Trophoblast cell (in vitro differentiated cells and primary cell): ENCODE measurements at regions not wholly inside any gene's neighbourhood (a gene's known extent, or its start where the extent isn't known, plus 50 kb on each side); places are given as distances from the start of the nearest gene placed in this dataset.

Experiments used
- DNase-seq, 2 donors: peaks; one replicate each; pipeline ENCODE4 v3.0.0-alpha.2; 2016
- H2AFZ ChIP-seq: 2 replicates; pipeline ENCODE4 v1.6.1; 2013; ENCODE audit warnings: low read length, moderate library complexity, mild to moderate bottlenecking; ENCODE audit not compliant: insufficient read depth, poor library complexity
- H2AK5ac ChIP-seq: 2 replicates; pipeline ENCODE4 v1.6.1; 2013; ENCODE audit warnings: mild to moderate bottlenecking, low read length
- H2BK120ac ChIP-seq: 2 replicates; pipeline ENCODE4 v1.6.1; 2013; ENCODE audit warnings: low read length, mild to moderate bottlenecking, moderate library complexity; ENCODE audit not compliant: insufficient read depth, poor library complexity
- H2BK12ac ChIP-seq: 2 replicates; pipeline ENCODE4 v1.6.1; 2013; ENCODE audit warnings: mild to moderate bottlenecking, low read length, moderate library complexity
- H2BK5ac ChIP-seq: 2 replicates; pipeline ENCODE4 v1.6.1; 2013; ENCODE audit warnings: low read length, low read depth, moderate library complexity, mild to moderate bottlenecking; ENCODE audit not compliant: poor library complexity
- H3K14ac ChIP-seq: 2 replicates; pipeline ENCODE4 v1.6.1; 2013; ENCODE audit warnings: mild to moderate bottlenecking, low read length
- H3K18ac ChIP-seq: 2 replicates; pipeline ENCODE4 v1.6.1; 2013; ENCODE audit warnings: mild to moderate bottlenecking, low read length
- H3K23ac ChIP-seq: 2 replicates; pipeline ENCODE4 v1.6.1; 2013; ENCODE audit warnings: low read length
- H3K27ac ChIP-seq: 2 replicates; pipeline ENCODE4 v1.5.1; 2013; ENCODE audit warnings: low read depth, mild to moderate bottlenecking, inconsistent platforms, low read length, moderate library complexity
- H3K27me3 ChIP-seq: 2 replicates; pipeline ENCODE4 v1.6.1; 2013; ENCODE audit warnings: inconsistent platforms, mild to moderate bottlenecking, low read length, moderate library complexity; ENCODE audit not compliant: insufficient read depth
- H3K36me3 ChIP-seq, 2 experiments: 1 replicate in 1 of 2; 2 replicates in 1 of 2; pipeline ENCODE4 v1.6.1; 2013; ENCODE audit warnings: low read length in 2 of 2, mild to moderate bottlenecking in 2 of 2, moderate library complexity in 1 of 2; ENCODE audit not compliant: insufficient read depth in 2 of 2, control insufficient read depth in 1 of 2
- H3K4ac ChIP-seq: 2 replicates; pipeline ENCODE4 v1.6.1; 2013; ENCODE audit warnings: low read depth, mild to moderate bottlenecking, low read length, moderate library complexity
- H3K4me1 ChIP-seq, 2 experiments: 1 replicate in 1 of 2; 2 replicates in 1 of 2; pipeline ENCODE4 v1.6.1; 2013; ENCODE audit warnings: low read length in 2 of 2, mild to moderate bottlenecking in 2 of 2, moderate library complexity in 1 of 2; ENCODE audit not compliant: insufficient read depth in 2 of 2, control insufficient read depth in 1 of 2
- H3K4me2 ChIP-seq: 2 replicates; pipeline ENCODE4 v1.6.1; 2013; ENCODE audit warnings: inconsistent platforms, mild to moderate bottlenecking, low read length, moderate library complexity
- H3K4me3 ChIP-seq: 2 replicates; pipeline ENCODE4 v1.5.1; 2013; ENCODE audit warnings: mild to moderate bottlenecking, low read depth, low read length, inconsistent platforms
- H3K79me1 ChIP-seq: one replicate; pipeline ENCODE4 v1.6.1; 2013; ENCODE audit warnings: low read length
- H3K79me2 ChIP-seq: 2 replicates; pipeline ENCODE4 v1.6.1; 2013; ENCODE audit warnings: low read length, mild to moderate bottlenecking; ENCODE audit not compliant: control insufficient read depth, insufficient read depth, poor library complexity
- H3K9ac ChIP-seq: 2 replicates; pipeline ENCODE4 v1.6.1; 2013; ENCODE audit warnings: mild to moderate bottlenecking, low read length
- H3K9me3 ChIP-seq: 2 replicates; pipeline ENCODE4 v1.6.1; 2013; ENCODE audit warnings: low read depth, mild to moderate bottlenecking, control low read depth, inconsistent platforms, low read length; ENCODE audit not compliant: insufficient read depth
- H4K12ac ChIP-seq: 2 replicates; pipeline ENCODE4 v1.6.1; 2013; ENCODE audit warnings: low read depth, mild to moderate bottlenecking, low read length, moderate library complexity
- H4K8ac ChIP-seq: 2 replicates; pipeline ENCODE4 v1.6.1; 2013; ENCODE audit warnings: low read depth, mild to moderate bottlenecking, low read length, moderate library complexity
- H4K91ac ChIP-seq: one replicate; pipeline ENCODE4 v1.6.1; 2013; ENCODE audit warnings: low read depth, mild to moderate bottlenecking, low read length, moderate library complexity
- WGBS: extraction: QIAGEN DNeasy Blood & Tissue Kit; methylation state at CpG from one replicate; pipeline ENCODE4 v1.1.7; 2013; ENCODE audit warnings: missing lambda C conversion rate; ENCODE audit not compliant: insufficient read length, insufficient coverage; ENCODE audit errors: extremely low coverage; 5-methylcytosine and 5-hydroxymethylcytosine counted together

- Histone ChIP-seq H3K4me1 (no peaks in the 10 kb centered on the region), H3K27me3 (no peaks in the 10 kb centered on the region), H3K9ac (no peak overlapping the region), H2AFZ (no peak overlapping the region), H2BK5ac (no peak overlapping the region), H3K4me3 (no peak overlapping the region), H2BK12ac (no peak overlapping the region), H3K79me2 (no peaks in the 10 kb centered on the region), H3K79me1 (no peaks in the 10 kb centered on the region), H3K36me3 (no peaks in the 10 kb centered on the region), H4K12ac (no peak overlapping the region), H3K4ac (no peak overlapping the region), H4K8ac (no peak overlapping the region), H4K91ac (no peak overlapping the region), H3K18ac (no peak overlapping the region), H3K14ac (no peak overlapping the region), H3K27ac (no peak overlapping the region), H3K23ac (no peak overlapping the region), H2AK5ac (no peak overlapping the region), H2BK120ac (no peak overlapping the region), H3K4me2 (no peak overlapping the region), H3K9me3 (peaks cover 7% of the 10 kb centered on the region)
- no CpG with 5 or more reads among the region's 13 CpGs for WGBS
- no peak for DNase-seq
Observed at GRCh38 chr6:169366258-169366901, 112.7 kb upstream of the THBS2 start.

DNA sequence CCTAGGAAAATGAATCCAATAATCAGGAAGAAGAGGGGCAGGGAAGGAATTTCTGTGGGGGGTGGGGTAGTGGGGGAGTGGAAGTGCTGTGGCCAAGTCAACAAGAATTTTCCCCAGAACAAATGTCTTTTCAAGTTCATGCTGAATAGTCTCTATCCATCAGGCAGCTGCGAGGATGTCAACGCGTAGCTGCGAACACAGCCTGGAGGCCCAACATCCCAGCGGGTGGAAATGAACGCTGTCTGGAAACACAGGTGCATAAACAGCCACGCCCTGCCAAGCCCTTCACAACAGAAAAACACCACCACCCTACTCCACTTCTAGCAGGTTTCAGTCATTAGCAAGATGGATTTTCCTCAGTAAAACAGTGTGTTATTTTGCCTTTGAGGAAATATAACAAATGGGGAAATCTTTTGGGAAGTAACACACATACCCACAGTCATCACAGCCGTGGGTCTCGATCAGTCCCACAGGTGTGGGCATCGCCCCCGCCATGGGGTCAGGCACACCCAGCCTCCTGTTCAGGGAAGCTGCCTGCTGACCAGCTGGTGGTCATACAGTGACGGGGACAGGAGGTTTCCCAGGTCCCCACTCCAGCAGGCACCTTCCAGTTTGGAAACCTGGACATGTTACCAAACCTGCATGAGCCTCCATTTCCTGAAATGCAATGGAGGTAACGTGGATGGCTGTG is 112.1 kb upstream of the THBS2 start:
- Histone ChIP-seq H3K36me3 (no peaks in the 10 kb centered on the region), H4K8ac (no peak overlapping the region), H2BK5ac (no peak overlapping the region), H2AK5ac (no peak overlapping the region), H3K9me3 (peaks cover 7% of the 10 kb centered on the region), H3K4me3 (no peak overlapping the region), H3K4me2 (no peak overlapping the region), H2BK120ac (no peak overlapping the region), H3K4ac (no peak overlapping the region), H3K79me1 (no peaks in the 10 kb centered on the region), H3K9ac (no peak overlapping the region), H4K91ac (no peak overlapping the region), H3K27me3 (no peaks in the 10 kb centered on the region), H3K79me2 (no peaks in the 10 kb centered on the region), H3K27ac (no peak overlapping the region), H2AFZ (no peak overlapping the region), H3K14ac (no peak overlapping the region), H4K12ac (no peak overlapping the region), H3K23ac (no peak overlapping the region), H2BK12ac (no peak overlapping the region), H3K18ac (no peak overlapping the region), H3K4me1 (no peaks in the 10 kb centered on the region)
- no CpG with 5 or more reads among the region's 13 CpGs for WGBS
- no peak for DNase-seq

- Histone ChIP-seq H3K23ac (no peak overlapping the region), H3K27ac (no peak overlapping the region), H2BK120ac (no peak overlapping the region), H3K27me3 (no peaks in the 10 kb centered on the region), H2AFZ (no peak overlapping the region), H3K14ac (no peak overlapping the region), H2BK5ac (no peak overlapping the region), H3K36me3 (no peaks in the 10 kb centered on the region), H3K4me1 (no peaks in the 10 kb centered on the region), H4K91ac (no peak overlapping the region), H4K8ac (no peak overlapping the region), H2BK12ac (no peak overlapping the region), H4K12ac (no peak overlapping the region), H3K9me3 (peaks cover 7% of the 10 kb centered on the region), H3K79me2 (no peaks in the 10 kb centered on the region), H2AK5ac (no peak overlapping the region), H3K4me2 (no peak overlapping the region), H3K79me1 (no peaks in the 10 kb centered on the region), H3K4ac (no peak overlapping the region), H3K18ac (no peak overlapping the region), H3K4me3 (no peak overlapping the region), H3K9ac (no peak overlapping the region)
- DNase-seq = no peak
- no CpG with 5 or more reads among the region's 9 CpGs for WGBS
Observed at GRCh38 chr6:169363590-169363989, 109.9 kb upstream of the THBS2 start.

- no peak overlapping the region for H4K8ac ChIP-seq
- H3K4ac ChIP-seq = no peak overlapping the region
- no peaks in the 10 kb centered on the region for H3K79me2 ChIP-seq
- DNase-seq = no peak
- no peak overlapping the region for H2AFZ ChIP-seq
- WGBS = no CpG with 5 or more reads among the region's 3 CpGs
- H3K36me3 ChIP-seq = no peaks in the 10 kb centered on the region
- no peaks in the 10 kb centered on the region for H3K79me1 ChIP-seq
- H3K27ac ChIP-seq = no peak overlapping the region
- no peak overlapping the region for H3K4me2 ChIP-seq
- no peak overlapping the region for H4K12ac ChIP-seq
- H3K23ac ChIP-seq = no peak overlapping the region
- H3K4me3 ChIP-seq = no peak overlapping the region
- no peak overlapping the region for H2BK12ac ChIP-seq
- H3K9me3 ChIP-seq = peaks cover 7% of the 10 kb centered on the region
- H4K91ac ChIP-seq = no peak overlapping the region
- no peak overlapping the region for H3K18ac ChIP-seq
- H2BK120ac ChIP-seq = no peak overlapping the region
- H3K27me3 ChIP-seq = no peaks in the 10 kb centered on the region
- H3K14ac ChIP-seq = no peak overlapping the region
- H3K9ac ChIP-seq = no peak overlapping the region
- no peak overlapping the region for H2AK5ac ChIP-seq
- no peak overlapping the region for H2BK5ac ChIP-seq
- no peaks in the 10 kb centered on the region for H3K4me1 ChIP-seq
Observed at GRCh38 chr6:169362501-169363121, 109.0 kb upstream of the THBS2 start.
